SK-MEL-5 (cell line): ENCODE measurements at regions not wholly inside any gene's neighbourhood (a gene's known extent, or its start where the extent isn't known, plus 50 kb on each side); places are given as distances from the start of the nearest gene placed in this dataset.

Experiments
- DNase-seq: peaks from one replicate; pipeline ENCODE4 v3.0.0-alpha.2; 2016; ENCODE audit warnings: low read depth, low spot score
- in situ Hi-C: cut with HindIII; loops from 2 replicates; pipeline ENCODE4 v1.10.0; 2016; ENCODE audit warnings: low sequenced_read_pairs, high pct_unique_total_duplicates, low pct_unique_long_range_greater_than_20kb

DNA sequence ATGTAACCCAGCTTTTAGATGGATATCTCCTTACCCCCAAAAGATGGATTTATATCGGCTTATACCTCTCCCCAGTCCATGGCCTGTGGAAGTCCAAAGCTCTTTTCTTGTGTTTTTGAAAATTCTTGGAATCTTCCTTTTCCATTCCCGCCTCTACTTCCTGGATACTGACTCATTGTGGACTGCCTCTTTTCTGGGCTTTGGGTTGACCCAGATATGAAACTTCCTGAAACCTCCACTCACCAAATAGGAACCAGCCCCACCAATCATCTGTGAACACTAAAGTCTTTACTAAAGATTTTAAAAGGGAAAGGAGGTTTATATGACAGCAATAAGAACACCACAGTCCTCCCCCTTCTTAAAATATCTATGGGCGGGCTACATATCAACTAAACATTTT, 163.4 kb upstream of the SYN3 start:
- in situ Hi-C loops = loop anchor here (25.0 kb wide), 1 partner anchor 384 kb away; no protein-coding TSS in a partner anchor
- no peak for DNase-seq

DNA sequence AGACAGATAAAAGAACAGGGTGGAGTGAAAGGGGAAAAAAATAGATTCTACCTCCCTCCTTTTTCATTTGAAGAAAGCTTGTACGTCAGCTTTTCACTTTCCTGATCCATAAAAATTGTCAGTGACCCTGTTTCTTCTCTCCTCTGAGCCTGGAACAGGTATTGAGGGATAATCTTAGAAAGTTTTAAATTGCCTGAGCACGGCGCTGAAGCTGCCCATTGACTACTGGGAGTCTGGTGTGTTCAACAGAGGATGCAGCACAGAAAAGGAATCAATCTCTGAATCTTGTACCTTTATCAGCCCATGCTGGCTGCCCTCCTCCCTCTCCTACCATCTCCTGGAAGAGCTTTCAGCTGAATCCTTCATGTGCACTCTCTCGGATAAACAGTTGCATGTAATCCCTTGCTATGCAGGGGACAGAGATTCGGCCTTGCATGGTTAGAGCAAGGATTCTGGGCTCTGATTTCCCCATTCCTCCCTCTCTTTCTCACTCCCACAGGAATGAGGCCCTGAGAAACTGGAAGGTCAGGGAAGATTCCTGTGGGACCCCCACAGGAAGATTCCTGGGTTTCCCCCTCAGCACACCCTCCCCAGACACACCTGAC, 162.4 kb upstream of the SYN3 start:
- in situ Hi-C loops = loop anchor here (25.0 kb wide), 1 partner anchor 383 kb away; no protein-coding TSS in a partner anchor
- no peak for DNase-seq

DNA sequence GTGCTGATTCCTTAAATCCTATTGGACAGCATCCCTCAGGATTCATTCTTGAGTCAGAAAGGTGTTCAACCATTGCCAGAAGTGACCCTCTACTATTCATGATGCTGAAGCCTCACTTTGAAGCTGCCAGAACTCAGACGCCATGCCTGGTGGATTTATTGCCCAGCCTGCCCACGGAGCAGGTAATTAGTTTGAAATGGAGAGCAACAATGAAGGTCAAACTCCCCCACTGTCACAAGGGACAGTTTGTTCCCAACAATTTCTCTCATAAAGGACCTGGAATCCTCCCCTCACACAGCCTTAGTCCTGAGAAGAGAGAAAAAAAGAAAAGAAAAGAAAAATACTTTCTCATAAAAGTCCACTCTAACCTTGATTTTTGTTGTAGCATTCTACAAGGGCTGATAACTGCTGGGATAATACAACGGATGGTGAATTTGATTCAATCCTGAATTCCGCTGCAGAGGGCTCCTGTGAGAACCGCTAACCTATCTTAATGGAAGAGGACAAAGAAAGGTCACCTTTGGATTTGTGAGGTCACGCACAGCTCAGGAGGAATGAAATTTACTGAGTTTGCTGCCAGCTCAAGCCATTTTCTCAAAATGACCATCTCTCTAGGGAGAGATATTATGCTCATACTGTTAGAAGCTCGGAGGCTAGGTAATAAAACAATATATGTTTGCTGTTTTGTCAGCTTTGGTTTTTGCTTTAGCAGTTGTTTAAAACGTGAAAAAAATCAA, 161.6 kb upstream of the SYN3 start:
- no peak for DNase-seq
- in situ Hi-C loops = loop anchor here (25.0 kb wide), 1 partner anchor 383 kb away; no protein-coding TSS in a partner anchor

DNA sequence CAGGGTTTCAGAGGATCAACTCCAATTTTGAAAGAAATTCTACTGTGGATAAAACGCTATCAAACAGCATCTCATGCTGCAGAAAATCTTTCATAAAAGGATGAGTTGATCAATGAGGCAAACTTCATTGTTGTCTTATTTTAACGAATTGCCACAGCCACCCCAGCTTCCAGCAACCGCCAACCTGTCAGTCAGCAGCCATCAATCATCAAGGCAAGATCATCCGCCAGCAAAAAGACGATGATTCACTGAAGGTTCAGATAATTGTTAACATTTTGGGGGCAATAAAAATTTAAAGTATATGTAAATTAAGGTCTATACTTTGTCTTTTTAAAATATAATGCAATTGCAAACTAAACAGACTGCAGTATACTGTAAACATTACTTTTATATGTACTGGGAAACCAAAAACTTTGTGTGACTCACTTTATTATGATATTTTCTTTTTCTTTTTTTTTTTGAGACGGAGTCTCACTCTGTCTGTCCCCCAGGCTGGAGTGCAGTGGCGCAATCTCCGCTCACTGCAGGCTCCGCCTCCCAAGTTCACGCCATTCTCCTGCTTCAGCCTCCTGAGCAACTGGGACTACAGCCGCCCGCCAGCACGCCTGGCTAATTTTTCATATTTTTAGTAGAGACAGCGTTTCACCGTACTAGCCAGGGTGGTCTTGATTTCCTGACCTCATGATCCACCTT, 155.3 kb upstream of the SYN3 start:
- DNase-seq = no peak

DNA sequence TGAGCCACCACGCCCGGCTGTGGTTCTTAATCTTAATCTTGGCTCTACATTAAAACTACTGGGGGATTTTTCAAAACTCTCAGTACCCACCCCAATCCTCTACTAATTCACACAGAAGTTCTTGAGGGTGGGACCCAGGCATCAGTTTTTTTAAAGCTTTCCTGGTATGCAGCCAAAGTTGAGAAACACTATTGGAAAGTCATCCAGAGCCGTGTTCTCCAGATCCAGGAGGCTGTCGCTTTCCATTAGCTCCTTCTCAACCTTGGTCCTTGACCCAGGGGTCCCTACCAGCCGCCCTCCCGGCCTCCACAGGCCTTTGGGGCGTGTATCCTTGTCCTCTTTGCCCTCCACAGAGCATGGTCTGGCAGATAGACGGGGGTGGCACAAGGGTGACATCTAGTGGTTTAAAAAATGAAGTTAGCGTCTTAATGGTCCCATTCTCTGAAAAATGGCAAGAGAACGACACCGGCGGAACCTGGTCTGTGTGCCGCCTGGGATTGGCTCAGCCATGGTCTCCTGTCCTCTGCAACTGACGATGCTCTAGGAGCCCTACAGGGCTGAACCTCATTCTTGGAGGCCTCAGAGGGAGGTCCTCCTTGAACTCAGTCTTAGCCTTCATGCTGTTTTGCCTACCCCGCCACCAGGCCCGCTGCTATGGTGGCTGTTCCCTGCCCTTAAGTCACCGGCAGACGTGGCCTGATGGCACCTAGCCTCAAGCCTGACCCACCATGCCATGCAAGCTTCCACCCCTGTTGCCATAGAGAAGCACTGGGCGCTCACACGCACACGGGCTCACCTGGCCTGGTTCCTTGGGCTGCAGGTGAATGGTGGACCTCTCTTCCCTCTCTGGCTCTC, 152.0 kb upstream of the SYN3 start:
- DNase-seq = peak; percentile 81
- in situ Hi-C loops = loop anchor here (25.0 kb wide), 1 partner anchor 373 kb away; no protein-coding TSS in a partner anchor

More for the DNA sequence above, 155.3 kb upstream of the SYN3 start:
- in situ Hi-C loops = loop anchor here (25.0 kb wide), 1 partner anchor 376 kb away; no protein-coding TSS in a partner anchor

DNA sequence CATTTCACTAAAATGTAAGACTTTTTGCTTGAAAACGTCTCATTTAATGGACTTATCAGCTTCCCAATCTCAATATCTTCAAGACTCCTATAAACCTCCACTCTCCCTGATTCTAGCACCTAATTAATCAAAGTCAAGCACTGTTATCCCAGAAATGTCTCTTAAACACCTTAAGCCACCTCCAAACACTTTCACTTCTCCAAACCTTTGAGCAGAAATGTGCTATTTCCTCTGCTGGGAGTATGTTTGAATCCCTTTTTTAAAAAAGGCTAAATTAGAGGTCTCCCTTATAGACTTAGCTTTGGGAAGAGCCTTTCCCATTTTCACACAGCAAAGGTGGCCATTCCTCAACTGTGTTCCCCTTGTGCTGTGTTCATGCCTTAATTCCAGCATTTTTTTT, 146.2 kb upstream of the SYN3 start:
- in situ Hi-C loops = loop anchor here (25.0 kb wide), 1 partner anchor 367 kb away; no protein-coding TSS in a partner anchor
- DNase-seq = no peak

DNA sequence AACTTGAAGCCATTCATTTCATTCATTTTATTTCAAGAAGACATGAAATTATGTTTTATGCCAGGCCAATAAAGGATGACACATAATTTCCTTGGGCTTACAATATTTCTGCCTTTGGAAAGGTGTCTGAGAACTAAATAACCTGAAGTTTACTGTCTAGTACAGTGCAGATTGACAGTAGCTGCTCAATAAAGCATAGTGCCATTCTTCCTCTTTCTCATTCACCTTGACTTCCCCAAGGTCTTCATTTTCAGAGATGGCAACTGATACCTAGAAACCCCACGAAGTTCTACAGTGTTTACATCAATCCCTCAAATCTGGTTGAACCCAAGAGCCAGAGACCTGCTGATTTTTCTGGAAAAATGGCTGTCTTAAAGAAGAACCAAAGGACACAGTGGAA, 144.3 kb upstream of the SYN3 start:
- in situ Hi-C loops = loop anchor here (25.0 kb wide), 1 partner anchor 365 kb away; no protein-coding TSS in a partner anchor
- DNase-seq = no peak

DNA sequence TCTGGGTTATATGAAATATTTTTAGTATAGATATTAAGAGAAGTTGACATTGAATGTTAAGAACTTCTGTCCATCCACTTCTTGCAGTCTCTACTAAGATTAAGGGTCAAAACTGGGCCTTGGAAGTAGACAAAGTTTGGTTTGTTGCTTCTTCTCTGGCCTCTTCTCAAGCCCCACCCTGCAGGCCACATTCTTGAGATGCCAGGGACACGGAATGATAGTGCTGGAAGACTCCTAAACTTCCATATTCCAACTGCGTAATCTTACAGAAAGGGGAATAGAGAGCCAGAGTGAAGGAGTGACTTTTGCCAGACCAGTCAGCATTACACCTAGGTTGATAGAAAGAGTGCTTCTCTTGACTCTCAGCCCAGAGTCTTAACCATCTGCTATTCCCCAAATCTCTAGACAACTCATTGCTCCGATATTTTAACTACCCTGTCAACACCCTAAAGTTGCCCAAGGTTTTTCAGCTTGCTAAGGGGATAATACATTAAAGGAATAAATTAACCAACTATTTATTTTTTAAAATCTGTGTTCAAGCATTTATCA, 136.4 kb upstream of the SYN3 start:
- in situ Hi-C loops = no loop called here
- DNase-seq = no peak

DNA sequence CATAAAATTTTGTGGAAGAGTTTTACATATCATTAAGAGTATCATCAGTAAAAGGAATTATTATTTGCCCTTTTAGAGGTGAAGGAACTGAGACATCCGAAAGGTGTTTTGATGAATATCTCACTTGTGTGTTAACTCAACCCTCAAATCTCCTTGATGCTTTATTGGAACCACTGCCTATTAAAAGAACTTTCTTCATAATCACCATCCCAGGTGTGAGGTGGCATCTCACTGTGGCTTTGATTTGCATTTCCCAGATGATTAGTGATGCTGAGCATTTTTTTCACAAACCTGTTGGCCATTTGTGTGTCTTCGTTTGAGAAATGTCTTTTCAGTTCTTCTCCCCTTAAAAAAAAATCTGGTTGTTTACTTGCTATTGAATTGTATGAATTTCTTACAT, 134.0 kb upstream of the SYN3 start:
- in situ Hi-C loops = no loop called here
- no peak for DNase-seq

DNA sequence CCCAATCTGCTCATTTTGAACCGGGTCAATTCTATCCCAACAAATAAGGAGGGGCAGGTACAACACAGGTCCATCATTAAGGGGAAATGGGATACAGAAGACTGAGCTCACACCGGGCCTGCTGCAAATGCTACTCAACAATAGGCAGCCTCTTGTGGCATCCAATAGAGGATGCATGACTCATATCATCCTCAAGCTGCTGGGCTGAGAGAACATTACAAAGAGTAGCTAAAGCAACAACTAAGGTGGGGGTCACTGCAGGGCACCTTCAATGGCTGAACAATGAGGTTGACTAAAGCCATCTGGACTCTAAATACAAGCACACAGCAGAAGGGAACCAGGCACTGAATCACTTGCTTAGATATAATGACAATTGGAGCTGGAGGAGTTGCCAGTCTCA, 130.1 kb upstream of the SYN3 start:
- in situ Hi-C loops = no loop called here
- DNase-seq = peak; percentile 13

DNA sequence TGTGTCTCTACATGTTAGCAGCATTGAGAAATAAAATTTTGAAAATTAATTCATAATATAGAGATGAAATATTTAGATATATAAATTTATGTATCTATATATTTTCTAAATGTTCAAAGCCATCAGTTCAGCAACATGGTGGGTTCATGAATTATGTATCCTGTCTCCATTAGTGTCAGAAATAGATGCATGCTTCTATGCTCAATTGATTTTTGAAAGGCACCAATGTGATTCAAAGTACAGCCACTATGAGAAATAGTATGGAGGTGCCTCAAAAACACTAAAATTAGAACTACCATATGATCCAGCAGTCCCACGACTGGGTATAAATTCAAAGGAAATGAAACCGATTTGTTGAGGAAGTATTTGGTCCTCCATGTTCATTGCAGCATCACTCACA, 128.6 kb upstream of the SYN3 start:
- no peak for DNase-seq
- in situ Hi-C loops = no loop called here

DNA sequence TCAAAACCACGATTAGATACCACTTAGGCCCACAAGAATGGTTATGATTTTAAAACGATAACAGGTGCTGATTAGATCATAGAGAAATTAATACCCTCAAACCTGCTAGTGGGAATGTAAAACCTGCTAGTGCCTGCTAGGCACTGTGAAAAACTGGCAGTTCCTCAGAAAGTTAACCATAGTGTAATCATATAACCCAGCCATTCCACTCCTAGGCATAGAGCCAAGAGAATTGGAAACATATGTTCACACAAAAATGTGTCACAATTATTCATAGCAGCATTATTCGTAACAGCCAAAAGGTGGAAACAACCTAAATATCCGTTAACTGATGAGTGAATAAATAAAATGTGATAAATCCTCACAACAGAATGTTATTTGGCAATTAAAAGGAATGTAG, 122.2 kb upstream of the SYN3 start:
- no peak for DNase-seq
- in situ Hi-C loops = no loop called here

DNA sequence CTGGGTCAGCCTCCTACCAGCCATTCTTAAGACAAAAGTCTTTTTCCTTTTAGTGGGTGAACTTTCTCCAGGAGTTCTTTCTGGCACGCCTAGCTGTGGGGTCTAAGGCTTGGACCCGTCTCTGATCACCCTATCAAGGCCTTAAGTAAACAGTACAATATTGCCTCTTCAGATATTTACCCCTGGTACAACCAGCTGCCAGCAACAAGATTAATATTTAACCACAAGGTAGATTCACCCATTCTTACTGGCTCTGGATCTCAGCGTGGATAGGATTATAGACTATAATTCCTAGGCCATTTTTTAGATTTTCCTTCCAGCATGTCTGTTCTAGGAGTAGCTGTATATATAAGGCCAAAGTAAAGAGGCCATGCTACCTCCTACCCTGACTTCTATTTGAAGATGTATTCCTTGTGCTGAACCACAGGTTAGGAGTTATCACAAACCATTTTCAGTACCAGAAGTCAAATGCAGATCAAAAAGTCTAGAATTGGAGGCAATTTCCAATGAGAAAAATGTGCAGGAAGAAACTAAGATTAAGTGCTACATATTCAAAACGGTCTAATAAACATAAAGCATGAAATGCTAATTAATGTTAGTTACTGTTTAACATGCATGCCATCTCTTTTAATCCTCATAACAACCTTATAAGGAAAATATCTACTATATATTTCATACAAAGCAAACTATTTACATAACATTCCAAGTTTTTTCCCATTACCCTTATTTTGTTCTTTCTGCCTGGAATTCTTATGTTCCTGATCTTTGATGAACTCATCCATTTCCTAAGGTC, 110.0 kb upstream of the SYN3 start:
- DNase-seq = no peak

DNA sequence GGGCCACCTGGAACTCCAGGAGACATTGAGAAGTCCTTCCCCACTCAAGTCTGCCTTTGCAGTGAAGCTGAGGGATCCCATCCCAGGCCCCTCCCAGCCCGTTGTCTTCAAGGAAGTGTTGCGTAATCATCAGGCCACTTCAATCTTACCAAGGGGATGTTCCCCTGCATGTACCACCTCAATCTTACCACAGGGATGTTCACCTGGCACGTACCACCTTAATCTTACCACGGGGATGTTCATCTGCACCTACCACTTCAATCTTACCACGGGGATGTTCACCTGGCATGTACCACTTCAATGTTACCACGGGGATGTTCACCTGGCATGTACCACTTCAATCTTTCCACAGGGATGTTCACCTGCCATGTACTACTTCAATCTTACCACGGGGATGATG, 108.0 kb upstream of the SYN3 start:
- no peak for DNase-seq
- in situ Hi-C loops = no loop called here

More for the DNA sequence above, 110.0 kb upstream of the SYN3 start:
- in situ Hi-C loops = no loop called here

DNA sequence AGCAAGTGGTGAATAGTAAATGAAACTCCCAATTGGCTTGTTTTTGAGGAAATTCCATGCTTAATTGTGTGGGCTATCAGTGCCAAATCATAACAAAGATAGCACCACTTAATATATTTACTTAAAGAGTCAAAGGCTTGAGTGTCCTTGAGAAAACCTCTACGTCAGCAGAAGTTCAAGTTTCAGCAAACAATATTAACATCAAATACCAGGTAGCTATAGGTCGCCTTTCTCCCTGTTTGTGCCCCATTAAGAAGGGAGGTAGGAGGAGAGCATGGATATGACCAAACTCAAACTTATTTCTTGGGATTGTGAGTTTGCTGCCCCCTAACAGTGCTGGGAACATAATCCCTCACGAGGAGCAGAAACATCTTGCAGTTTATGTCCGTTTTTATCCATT, 105.6 kb upstream of the SYN3 start:
- DNase-seq = no peak
- in situ Hi-C loops = no loop called here

DNA sequence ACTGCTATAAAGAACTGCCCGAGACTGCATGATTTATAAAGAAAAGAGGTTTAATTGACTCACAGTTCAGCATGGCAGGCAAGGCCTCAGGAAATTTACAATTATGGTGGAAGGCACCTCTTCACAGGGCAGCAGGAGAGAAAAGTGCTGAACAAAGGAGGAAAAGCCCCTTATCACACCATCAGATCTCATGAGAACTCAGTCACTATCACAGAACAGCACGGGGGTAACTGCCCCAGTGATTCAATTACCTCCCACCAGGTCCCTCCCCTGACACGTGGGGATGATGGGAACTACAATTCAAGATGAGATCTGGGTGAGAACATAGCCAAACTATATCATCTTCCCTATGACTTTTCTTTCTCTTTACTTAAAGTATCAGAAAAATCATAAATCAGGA, 104.0 kb upstream of the SYN3 start:
- in situ Hi-C loops = no loop called here
- DNase-seq = no peak

DNA sequence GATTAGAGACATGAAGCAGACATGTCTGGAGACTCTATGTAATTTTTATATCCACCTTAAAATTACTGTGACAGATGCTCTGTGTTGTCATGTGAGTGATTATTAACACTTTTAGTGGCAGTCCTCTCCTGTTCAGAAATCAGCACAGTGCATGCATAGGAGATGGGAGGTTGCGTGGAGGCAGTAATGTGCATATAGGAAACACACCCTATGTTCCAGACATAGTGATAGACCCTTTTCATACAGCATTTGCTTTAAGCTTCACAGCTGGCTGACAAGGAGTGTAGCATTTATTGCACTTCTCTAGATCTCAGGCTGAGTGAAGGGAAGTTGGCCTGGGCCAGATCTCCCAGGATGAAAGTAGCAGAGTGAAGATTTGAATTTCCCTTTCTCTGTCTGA, 102.3 kb upstream of the SYN3 start:
- in situ Hi-C loops = no loop called here
- DNase-seq = no peak
